ENCODE measurements at regions not wholly inside any gene's neighbourhood (a gene's known extent, or its start where the extent isn't known, plus 50 kb on each side); places are given as distances from the start of the nearest gene placed in this dataset.

DNA sequence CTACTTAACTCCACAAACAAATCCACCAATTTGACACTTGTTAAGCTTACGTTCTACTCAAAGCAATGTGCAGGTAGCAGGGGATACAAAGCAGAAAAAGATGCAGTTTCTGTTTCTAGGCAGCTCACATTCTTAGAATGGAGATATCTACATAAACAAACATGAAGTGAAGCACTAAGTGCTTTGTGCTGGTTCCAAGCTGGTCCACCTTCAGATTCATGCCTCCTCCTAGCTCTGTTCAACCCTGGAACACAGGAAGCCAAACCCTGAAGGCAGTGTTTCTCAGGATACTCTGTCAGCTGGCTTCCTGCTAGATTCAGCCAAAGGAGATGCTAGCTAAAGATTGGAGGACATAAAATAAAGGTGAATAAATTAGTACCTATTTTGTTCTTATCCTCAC, 55.3 kb upstream of the NOL4 start:
- no TSS peak for BruUV-seq (replicated peaks)
- ChIA-PET POLR2A (no interaction called here), CTCF (no interaction called here)
- H3K27me3 ChIP-seq (ENCODE audit: control insufficient read depth in 2 of 2, insufficient read depth in 2 of 2, low read length in 2 of 2), result no peaks in the 10 kb centered on the region
- H3K9me1 ChIP-seq (replicated peaks; ENCODE audit: control insufficient read depth, extremely low read depth, insufficient read depth, low read length), result no peaks in the 10 kb centered on the region
- no peak overlapping the region for H3K9ac ChIP-seq (replicated peaks; ENCODE audit: extremely low read depth, insufficient read depth, low read length)
- DNase-seq (ENCODE audit: low read depth, low spot score) (no peak), FAIRE-seq (no peak)
- H3K4me2 ChIP-seq (ENCODE audit: insufficient read depth, low read length), result no peak overlapping the region
- no peaks in the 10 kb centered on the region for H3K4me1 ChIP-seq (ENCODE audit: control insufficient read depth, extremely low read depth, insufficient read depth, low read length)
- no peak overlapping the region for H3K4me3 ChIP-seq (replicated peaks in 1 of 3; ENCODE audit: insufficient read depth in 1 of 3, low read depth in 1 of 3, low read length in 3 of 3)
- no peaks in the 10 kb centered on the region for H3K36me3 ChIP-seq (ENCODE audit: control insufficient read depth in 2 of 2, extremely low read depth in 1 of 2, insufficient read depth in 2 of 2, low read length in 2 of 2)
- H3K9me3 ChIP-seq (replicated peaks; ENCODE audit: control insufficient read depth, insufficient read depth, low read length), result no peaks in the 10 kb centered on the region
- H4K20me1 ChIP-seq (replicated peaks; ENCODE audit: control insufficient read depth, extremely low read depth, insufficient read depth, low read length), result no peaks in the 10 kb centered on the region
- H3K79me2 ChIP-seq (ENCODE audit: control insufficient read depth, insufficient read depth, low read length), result no peaks in the 10 kb centered on the region
- no peak overlapping the region for H3K27ac ChIP-seq (ENCODE audit: insufficient read depth, low read depth, low read length)
- TF ChIP-seq, protein P1, sequence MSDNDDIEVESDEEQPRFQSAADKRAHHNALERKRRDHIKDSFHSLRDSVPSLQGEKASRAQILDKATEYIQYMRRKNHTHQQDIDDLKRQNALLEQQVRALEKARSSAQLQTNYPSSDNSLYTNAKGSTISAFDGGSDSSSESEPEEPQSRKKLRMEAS (IDR thresholded peaks at IDR 0.05; ENCODE audit: insufficient read depth, insufficient read length), result no peak
- TF ChIP-seq POLR2AphosphoS5 (IDR thresholded peaks at IDR 0.05; ENCODE audit: insufficient read depth, low read depth, low read length) (no peak), GATA2 (IDR thresholded peaks at IDR 0.05; ENCODE audit: insufficient read depth, insufficient read length, low read depth, low read length) (no peak), JUN (IDR thresholded peaks at IDR 0.05; ENCODE audit: borderline replicate concordance, insufficient read depth, insufficient read length, low read depth) (no peak), FOS (IDR thresholded peaks at IDR 0.05; ENCODE audit: borderline replicate concordance, insufficient read depth, low read length) (no peak), EZH2 (IDR thresholded peaks at IDR 0.05; ENCODE audit: borderline replicate concordance, low read depth, low read length, severe bottlenecking) (no peak), MYC (IDR thresholded peaks at IDR 0.05; ENCODE audit: low read depth, low read length) (no peak), POLR2A (IDR thresholded peaks at IDR 0.05; ENCODE audit: low read depth, low read length) (no peak)
- TF ChIP-seq, protein P2, sequence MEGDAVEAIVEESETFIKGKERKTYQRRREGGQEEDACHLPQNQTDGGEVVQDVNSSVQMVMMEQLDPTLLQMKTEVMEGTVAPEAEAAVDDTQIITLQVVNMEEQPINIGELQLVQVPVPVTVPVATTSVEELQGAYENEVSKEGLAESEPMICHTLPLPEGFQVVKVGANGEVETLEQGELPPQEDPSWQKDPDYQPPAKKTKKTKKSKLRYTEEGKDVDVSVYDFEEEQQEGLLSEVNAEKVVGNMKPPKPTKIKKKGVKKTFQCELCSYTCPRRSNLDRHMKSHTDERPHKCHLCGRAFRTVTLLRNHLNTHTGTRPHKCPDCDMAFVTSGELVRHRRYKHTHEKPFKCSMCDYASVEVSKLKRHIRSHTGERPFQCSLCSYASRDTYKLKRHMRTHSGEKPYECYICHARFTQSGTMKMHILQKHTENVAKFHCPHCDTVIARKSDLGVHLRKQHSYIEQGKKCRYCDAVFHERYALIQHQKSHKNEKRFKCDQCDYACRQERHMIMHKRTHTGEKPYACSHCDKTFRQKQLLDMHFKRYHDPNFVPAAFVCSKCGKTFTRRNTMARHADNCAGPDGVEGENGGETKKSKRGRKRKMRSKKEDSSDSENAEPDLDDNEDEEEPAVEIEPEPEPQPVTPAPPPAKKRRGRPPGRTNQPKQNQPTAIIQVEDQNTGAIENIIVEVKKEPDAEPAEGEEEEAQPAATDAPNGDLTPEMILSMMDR (IDR thresholded peaks at IDR 0.05; ENCODE audit: extremely low read depth in 1 of 2, insufficient read depth in 1 of 2, low read depth in 1 of 2, low read length in 2 of 2), result no peak
- dilution Hi-C loops (cut with MboI; ENCODE audit: extremely low pct_ligation_motif_present, low sequenced_read_pairs) (no loop called here), intact Hi-C loops (cut with micrococcal nuclease) (no loop called here)
- no peak overlapping the region for H2AFZ ChIP-seq (ENCODE audit: low read depth, low read length)

Measured in endothelial cell of umbilical vein (primary cell).